Endothelial cell of umbilical vein (primary cell): ENCODE measurements at regions not wholly inside any gene's neighbourhood (a gene's known extent, or its start where the extent isn't known, plus 50 kb on each side); places are given as distances from the start of the nearest gene placed in this dataset.

Source experiments
- BruUV-seq: library from RNA; stranded (reverse); fragments of 400-500 nt; replicated peaks from 2 replicates; lab custom pipeline; 2021; lab: Mats Ljungman, UMichigan
- CTCF ChIA-PET: fragments of 300-600, 350-600 bp; sonication (Branson Sonifier 250); formaldehyde crosslinking; loops from one replicate; lab custom pipeline; 2021; ENCODE audit warnings: antibody characterized with exemption, inconsistent platforms; lab: Charles Lee
- POLR2A ChIA-PET: fragments of 300-600, 350-600 bp; sonication (Branson Sonifier 250); formaldehyde crosslinking; loops from one replicate; lab custom pipeline; 2021; ENCODE audit warnings: antibody characterized with exemption, inconsistent platforms; lab: Charles Lee
- DNase-seq: peaks from one replicate; pipeline ENCODE4 v3.0.0-alpha.2; 2011; ENCODE audit warnings: low read depth, low spot score
- FAIRE-seq: peaks from 2 replicates; lab custom pipeline; 2011; peaks lifted over from hg19 to GRCh38; lab: Jason Lieb, UNC
- H2AFZ ChIP-seq: 2 replicates; pipeline ENCODE4 v1.6.0; 2012; ENCODE audit warnings: low read depth, low read length, control low read depth, inconsistent platforms
- H3K27ac ChIP-seq: 2 replicates; pipeline ENCODE4 v1.5.1; 2011; ENCODE audit warnings: low read depth, mild to moderate bottlenecking, control low read depth, low read length, moderate library complexity; ENCODE audit not compliant: insufficient read depth
- H3K27me3 ChIP-seq, 2 experiments: 2 replicates each; pipeline versions ENCODE4 v1.6.0 to v1.6.1; 2011; ENCODE audit warnings: low read length in 2 of 2, mixed read lengths in 1 of 2; ENCODE audit not compliant: control insufficient read depth in 2 of 2, insufficient read depth in 2 of 2
- H3K36me3 ChIP-seq, 2 experiments: 2 replicates in 1 of 2; 3 replicates in 1 of 2; pipeline ENCODE4 v1.5.1; 2011; ENCODE audit warnings: low read length in 2 of 2, mild to moderate bottlenecking in 1 of 2, moderate library complexity in 1 of 2; ENCODE audit not compliant: control insufficient read depth in 2 of 2, insufficient read depth in 2 of 2; ENCODE audit errors: extremely low read depth in 1 of 2
- H3K4me1 ChIP-seq: 3 replicates; pipeline ENCODE4 v1.5.1; 2011; ENCODE audit warnings: mild to moderate bottlenecking, low read length; ENCODE audit not compliant: control insufficient read depth, insufficient read depth; ENCODE audit errors: extremely low read depth
- H3K4me2 ChIP-seq: 2 replicates; pipeline ENCODE4 v1.6.1; 2011; ENCODE audit warnings: low read length, control low read depth, mixed read lengths; ENCODE audit not compliant: insufficient read depth
- H3K4me3 ChIP-seq, 3 experiments: fragments of 200-600 bp in 1 of 3; sonication (generic), shearing (Covaris generic) in 1 of 3; replicated peaks in 1 of 3; 2 replicates each; pipeline ENCODE4 v1.5.1; 2011 to 2016; ENCODE audit warnings: control low read depth in 3 of 3, low read length in 3 of 3, mild to moderate bottlenecking in 2 of 3, inconsistent platforms in 1 of 3, low read depth in 1 of 3, moderate library complexity in 1 of 3; ENCODE audit not compliant: insufficient read depth in 1 of 3
- H3K79me2 ChIP-seq: 2 replicates; pipeline ENCODE4 v1.6.0; 2012; ENCODE audit warnings: low read length, inconsistent platforms; ENCODE audit not compliant: control insufficient read depth, insufficient read depth
- H3K9ac ChIP-seq: replicated peaks from 2 replicates; pipeline ENCODE3; 2011; ENCODE audit warnings: low read length, control low read depth; ENCODE audit not compliant: insufficient read depth; ENCODE audit errors: extremely low read depth
- H3K9me1 ChIP-seq: replicated peaks from 3 replicates; pipeline ENCODE4 v1.6.0; 2011; ENCODE audit warnings: mild to moderate bottlenecking, low read length; ENCODE audit not compliant: control insufficient read depth, insufficient read depth; ENCODE audit errors: extremely low read depth
- H3K9me3 ChIP-seq: replicated peaks from 2 replicates; pipeline ENCODE4 v1.5.1; 2012; ENCODE audit warnings: low read length, inconsistent platforms; ENCODE audit not compliant: control insufficient read depth, insufficient read depth
- H4K20me1 ChIP-seq: replicated peaks from 2 replicates; pipeline ENCODE3; 2011; ENCODE audit warnings: mild to moderate bottlenecking, low read length; ENCODE audit not compliant: control insufficient read depth, insufficient read depth; ENCODE audit errors: extremely low read depth
- EZH2 ChIP-seq: IDR thresholded peaks from 2 replicates; pipeline ENCODE4 v1.6.1; 2012; ENCODE audit warnings: borderline replicate concordance, low read depth, mild to moderate bottlenecking, moderate library complexity, low read length, inconsistent platforms; ENCODE audit not compliant: severe bottlenecking
- FOS ChIP-seq: IDR thresholded peaks from 2 replicates; pipeline ENCODE4 v1.6.1; 2011; ENCODE audit warnings: mild to moderate bottlenecking, low read length, moderate library complexity, borderline replicate concordance; ENCODE audit not compliant: insufficient read depth
- GATA2 ChIP-seq: IDR thresholded peaks from 2 replicates; pipeline ENCODE4 v1.7.0; 2011; ENCODE audit warnings: low read depth, mild to moderate bottlenecking, moderate library complexity, mixed read lengths, low read length; ENCODE audit not compliant: insufficient read length, insufficient read depth
- JUN ChIP-seq: IDR thresholded peaks from 2 replicates; pipeline ENCODE4 v1.6.1; 2011; ENCODE audit warnings: borderline replicate concordance, low read depth; ENCODE audit not compliant: insufficient read length, insufficient read depth
- MYC ChIP-seq: IDR thresholded peaks from one replicate; pipeline ENCODE4 v1.6.1; 2011; ENCODE audit warnings: mild to moderate bottlenecking, low read depth, low read length
- POLR2A ChIP-seq: IDR thresholded peaks from 2 replicates; pipeline ENCODE4 v1.6.1; 2012; ENCODE audit warnings: low read depth, mild to moderate bottlenecking, control low read depth, low read length
- dilution Hi-C: fragments of 300-500 bp; cut with MboI; formaldehyde crosslinking; loops from one replicate; pipeline ENCODE4 v1.15.0; 2019; ENCODE audit warnings: low sequenced_read_pairs; ENCODE audit not compliant: extremely low pct_ligation_motif_present
- intact Hi-C: fragments of 100-400 bp; cut with micrococcal nuclease; formaldehyde crosslinking; loops from one replicate; pipeline ENCODE4 v1.10.0; 2022
- TF ChIP-seq, protein P1 (sequence below): IDR thresholded peaks from 2 replicates; pipeline ENCODE4 v1.6.1; 2011; ENCODE audit not compliant: insufficient read depth, insufficient read length
- TF ChIP-seq, protein P2 (sequence below), 2 donors: IDR thresholded peaks; 1 replicate in 1 of 2; 2 replicates in 1 of 2; pipeline ENCODE4 v1.5.1; 2011; ENCODE audit warnings: low read length in 2 of 2, mild to moderate bottlenecking in 2 of 2, moderate library complexity in 2 of 2, control low read depth in 1 of 2, inconsistent platforms in 1 of 2, low read depth in 1 of 2; ENCODE audit not compliant: insufficient read depth in 1 of 2; ENCODE audit errors: extremely low read depth in 1 of 2

DNA sequence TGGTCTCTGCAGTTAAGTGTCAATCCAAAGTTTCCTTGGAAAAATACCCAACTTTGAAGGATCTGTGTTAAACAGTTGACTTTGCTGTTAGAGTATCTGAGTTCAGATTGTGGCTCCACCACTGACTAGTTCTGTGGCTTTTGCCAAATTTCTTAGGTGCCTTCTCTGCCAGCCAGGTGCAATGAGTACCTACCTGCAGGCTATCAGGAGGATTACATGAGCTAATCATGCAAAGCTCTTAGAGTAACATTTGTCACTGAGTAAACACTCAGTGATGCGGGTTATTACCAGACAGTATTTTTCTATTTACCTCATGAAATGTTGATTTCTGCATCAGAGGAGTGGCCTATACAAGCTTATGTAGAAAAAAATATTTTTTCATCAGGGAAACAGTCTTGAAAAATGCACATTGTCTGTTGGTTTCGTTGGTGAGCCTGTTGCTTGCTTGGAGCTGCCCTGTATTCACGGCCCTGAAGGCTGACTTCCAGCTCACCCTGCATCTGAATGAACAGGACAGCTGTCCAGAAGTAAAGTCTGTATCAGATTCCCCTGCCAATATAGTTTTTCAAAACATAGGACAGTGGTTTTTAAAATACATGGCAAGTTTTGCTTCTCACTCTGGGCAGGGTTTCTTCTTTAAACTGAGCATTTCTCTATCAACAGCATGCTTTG, 235.1 kb downstream of the CDCA7 start:
- H4K20me1 ChIP-seq, result no peaks in the 10 kb centered on the region
- H3K4me3 ChIP-seq, result no peak overlapping the region
- H3K4me2 ChIP-seq, result peak overlapping the region; percentile 46
- ChIA-PET CTCF (interaction anchor here (0.9 to 1.9 kb wide), 7 partner anchors 9 to 752 kb away, joined by 3 to 6 read pairs (median 4); no protein-coding TSS in a partner anchor), POLR2A (no interaction called here)
- no TSS peak for BruUV-seq
- no peaks in the 10 kb centered on the region for H3K9me1 ChIP-seq
- intact Hi-C loops (loop anchor here (1.0 kb wide), 1 partner anchor 18 kb away; no protein-coding TSS in a partner anchor), dilution Hi-C loops (no loop called here)
- no peaks in the 10 kb centered on the region for H3K27me3 ChIP-seq
- H3K79me2 ChIP-seq, result no peaks in the 10 kb centered on the region
- no peak overlapping the region for H3K9ac ChIP-seq
- peak overlapping the region; percentile 62 for H3K27ac ChIP-seq
- no peaks in the 10 kb centered on the region for H3K36me3 ChIP-seq
- H2AFZ ChIP-seq, result peak overlapping the region; percentile 28
- TF ChIP-seq FOS, result no peak
- no peak for TF ChIP-seq GATA2
- TF ChIP-seq, protein P1, sequence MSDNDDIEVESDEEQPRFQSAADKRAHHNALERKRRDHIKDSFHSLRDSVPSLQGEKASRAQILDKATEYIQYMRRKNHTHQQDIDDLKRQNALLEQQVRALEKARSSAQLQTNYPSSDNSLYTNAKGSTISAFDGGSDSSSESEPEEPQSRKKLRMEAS, result no peak
- no peak for TF ChIP-seq JUN
- no peak for TF ChIP-seq POLR2A
- no peak for TF ChIP-seq MYC
- TF ChIP-seq, protein P2, sequence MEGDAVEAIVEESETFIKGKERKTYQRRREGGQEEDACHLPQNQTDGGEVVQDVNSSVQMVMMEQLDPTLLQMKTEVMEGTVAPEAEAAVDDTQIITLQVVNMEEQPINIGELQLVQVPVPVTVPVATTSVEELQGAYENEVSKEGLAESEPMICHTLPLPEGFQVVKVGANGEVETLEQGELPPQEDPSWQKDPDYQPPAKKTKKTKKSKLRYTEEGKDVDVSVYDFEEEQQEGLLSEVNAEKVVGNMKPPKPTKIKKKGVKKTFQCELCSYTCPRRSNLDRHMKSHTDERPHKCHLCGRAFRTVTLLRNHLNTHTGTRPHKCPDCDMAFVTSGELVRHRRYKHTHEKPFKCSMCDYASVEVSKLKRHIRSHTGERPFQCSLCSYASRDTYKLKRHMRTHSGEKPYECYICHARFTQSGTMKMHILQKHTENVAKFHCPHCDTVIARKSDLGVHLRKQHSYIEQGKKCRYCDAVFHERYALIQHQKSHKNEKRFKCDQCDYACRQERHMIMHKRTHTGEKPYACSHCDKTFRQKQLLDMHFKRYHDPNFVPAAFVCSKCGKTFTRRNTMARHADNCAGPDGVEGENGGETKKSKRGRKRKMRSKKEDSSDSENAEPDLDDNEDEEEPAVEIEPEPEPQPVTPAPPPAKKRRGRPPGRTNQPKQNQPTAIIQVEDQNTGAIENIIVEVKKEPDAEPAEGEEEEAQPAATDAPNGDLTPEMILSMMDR (IDR thresholded peaks at IDR 0.05; ENCODE audit: extremely low read depth in 1 of 2, insufficient read depth in 1 of 2, low read depth in 1 of 2, low read length in 2 of 2), result no peak
- TF ChIP-seq EZH2, result no peak
- no peak for FAIRE-seq
- H3K9me3 ChIP-seq, result no peaks in the 10 kb centered on the region
- peaks cover 23% of the 10 kb centered on the region for H3K4me1 ChIP-seq
- DNase-seq, result peak; percentile 2
